A673 (cell line): ENCODE measurements at regions not wholly inside any gene's neighbourhood (a gene's known extent, or its start where the extent isn't known, plus 50 kb on each side); places are given as distances from the start of the nearest gene placed in this dataset.

Source experiments
- BruUV-seq: library from RNA; stranded (reverse); fragments of 400-500 nt; replicated peaks from 2 replicates; lab custom pipeline; 2021; lab: Mats Ljungman, UMichigan
- CTCF ChIA-PET: fragments of 300-600 bp; sonication (Branson Sonifier 250); formaldehyde crosslinking; loops from one replicate; lab custom pipeline; 2022; ENCODE audit warnings: antibody characterized with exemption; lab: Charles Lee
- POLR2A ChIA-PET: fragments of 300-600 bp; sonication (Branson Sonifier 250); formaldehyde crosslinking; loops from one replicate; lab custom pipeline; 2022; ENCODE audit warnings: antibody characterized with exemption; ENCODE audit not compliant: low non-redundant PET; lab: Charles Lee
- DNase-seq: peaks from one replicate; pipeline ENCODE4 v3.0.0-alpha.2; 2015; ENCODE audit warnings: low spot score
- H3K27ac ChIP-seq: fragments of 200-600 bp; sonication (generic); 2 replicates; pipeline ENCODE4 v1.5.1; 2016; ENCODE audit warnings: mixed run types, low read depth, mild to moderate bottlenecking, mixed read lengths, antibody characterized with exemption, low read length; ENCODE audit not compliant: poor library complexity, severe bottlenecking
- H3K27me3 ChIP-seq: fragments of 200-600 bp; sonication (generic); replicated peaks from 2 replicates; pipeline ENCODE4 v1.6.1; 2017; ENCODE audit warnings: mixed run types, low read depth, mild to moderate bottlenecking, mixed read lengths, antibody characterized with exemption, low read length; ENCODE audit not compliant: insufficient read depth, poor library complexity
- H3K36me3 ChIP-seq: fragments of 200-600 bp; sonication (generic); 2 replicates; pipeline ENCODE4 v1.6.1; 2016; ENCODE audit warnings: mixed run types, mild to moderate bottlenecking, mixed read lengths, antibody characterized with exemption, low read length; ENCODE audit not compliant: insufficient read depth, poor library complexity, severe bottlenecking
- H3K4me1 ChIP-seq: fragments of 200-600 bp; sonication (generic); 2 replicates; pipeline ENCODE4 v1.6.1; 2017; ENCODE audit warnings: mixed run types, mild to moderate bottlenecking, mixed read lengths, antibody characterized with exemption, low read length; ENCODE audit not compliant: insufficient read depth, poor library complexity, severe bottlenecking
- H3K4me3 ChIP-seq: fragments of 200-600 bp; sonication (generic); 2 replicates; pipeline ENCODE4 v1.5.1; 2016; ENCODE audit warnings: low read depth, mixed run types, mild to moderate bottlenecking, mixed read lengths, low read length; ENCODE audit not compliant: poor library complexity, severe bottlenecking
- H3K9me3 ChIP-seq: fragments of 200-600 bp; sonication (generic); 2 replicates; pipeline ENCODE4 v1.6.1; 2016; ENCODE audit warnings: mixed run types, low read depth, mild to moderate bottlenecking, mixed read lengths, antibody characterized with exemption, low read length; ENCODE audit not compliant: poor library complexity, severe bottlenecking
- CTCF ChIP-seq: fragments of 300-800, 200-600 bp; sonication (generic); conservative IDR thresholded peaks from 2 replicates; pipeline ENCODE4 v1.5.1; 2017; ENCODE audit warnings: low read depth, mild to moderate bottlenecking, antibody characterized with exemption, low read length, moderate library complexity, mixed read lengths
- EZH2 ChIP-seq: fragments of 200-600 bp; sonication (generic); IDR thresholded peaks from 2 replicates; pipeline ENCODE4 v1.6.1; 2017; ENCODE audit warnings: borderline replicate concordance, low read depth, mild to moderate bottlenecking, mixed read lengths, antibody characterized with exemption, low read length; ENCODE audit not compliant: poor library complexity, severe bottlenecking
- intact Hi-C: fragments of 100-400 bp; cut with micrococcal nuclease; formaldehyde crosslinking; loops from one replicate; pipeline ENCODE4 v1.10.0; 2022; ENCODE audit not compliant: unreplicated experiment

GRCh38 chr14:100434911-100435438, 111.8 kb downstream of the SLC25A47 start:
- Histone ChIP-seq H3K27ac (no peak overlapping the region), H3K27me3 (no peaks in the 10 kb centered on the region), H3K4me3 (no peak overlapping the region), H3K36me3 (no peaks in the 10 kb centered on the region), H3K9me3 (no peaks in the 10 kb centered on the region), H3K4me1 (peaks cover 22% of the 10 kb centered on the region)
- no peak for DNase-seq
- BruUV-seq = no TSS peak
- CTCF ChIA-PET = no interaction called here
- POLR2A ChIA-PET = no interaction called here
- intact Hi-C loops = no loop called here
- no peak for TF ChIP-seq EZH2
- TF ChIP-seq CTCF = no peak

- Histone ChIP-seq H3K9me3 (no peaks in the 10 kb centered on the region), H3K4me3 (no peak overlapping the region), H3K36me3 (no peaks in the 10 kb centered on the region), H3K27ac (no peak overlapping the region), H3K4me1 (peaks cover 27% of the 10 kb centered on the region), H3K27me3 (no peaks in the 10 kb centered on the region)
- CTCF ChIA-PET = no interaction called here
- intact Hi-C loops = no loop called here
- POLR2A ChIA-PET = no interaction called here
- DNase-seq = no peak
- no peak for TF ChIP-seq EZH2
- TF ChIP-seq CTCF = no peak
- BruUV-seq = no TSS peak
These were observed 112.3 kb downstream of the SLC25A47 start for GRCh38 chr14:100435459-100435858.

- H3K9me3 ChIP-seq = no peaks in the 10 kb centered on the region
- POLR2A ChIA-PET = no interaction called here
- intact Hi-C loops = no loop called here
- no peaks in the 10 kb centered on the region for H3K36me3 ChIP-seq
- no peak overlapping the region for H3K27ac ChIP-seq
- TF ChIP-seq EZH2 = no peak
- no peak for TF ChIP-seq CTCF
- CTCF ChIA-PET = no interaction called here
- H3K4me1 ChIP-seq = peaks cover 28% of the 10 kb centered on the region
- DNase-seq = no peak
- no peaks in the 10 kb centered on the region for H3K27me3 ChIP-seq
- no TSS peak for BruUV-seq
- no peak overlapping the region for H3K4me3 ChIP-seq
These were observed 113.7 kb downstream of the SLC25A47 start for GRCh38 chr14:100436745-100437406.
